SK-N-SH (cell line): ENCODE measurements at regions not wholly inside any gene's neighbourhood (a gene's known extent, or its start where the extent isn't known, plus 50 kb on each side); places are given as distances from the start of the nearest gene placed in this dataset.

Experiments used
- MAX ChIP-seq: IDR thresholded peaks from 2 replicates; pipeline ENCODE4 v1.4.0; 2012; ENCODE audit warnings: low read depth
- POLR2AphosphoS5 ChIP-seq: IDR thresholded peaks from 2 replicates; pipeline ENCODE4 v1.6.1; 2012; ENCODE audit warnings: low read depth, low read length
- RAD21 ChIP-seq: IDR thresholded peaks from 2 replicates; pipeline ENCODE4 v1.6.1; 2012; ENCODE audit warnings: mild to moderate bottlenecking, low read length
- RFX5 ChIP-seq: IDR thresholded peaks from 2 replicates; pipeline ENCODE4 v1.6.1; 2012; ENCODE audit warnings: mild to moderate bottlenecking, improper control_type of control experiment, low read length
- TF ChIP-seq, protein P1 (sequence below): IDR thresholded peaks from 2 replicates; pipeline ENCODE4 v1.6.1; 2012; ENCODE audit warnings: mild to moderate bottlenecking, low read depth, low read length, moderate library complexity
- TF ChIP-seq, protein P2 (sequence below): fragments of 200-600 bp; sonication (generic); IDR thresholded peaks from 2 replicates; pipeline ENCODE4 v1.6.1; 2017; ENCODE audit warnings: antibody characterized with exemption, mild to moderate bottlenecking, moderate library complexity

DNA sequence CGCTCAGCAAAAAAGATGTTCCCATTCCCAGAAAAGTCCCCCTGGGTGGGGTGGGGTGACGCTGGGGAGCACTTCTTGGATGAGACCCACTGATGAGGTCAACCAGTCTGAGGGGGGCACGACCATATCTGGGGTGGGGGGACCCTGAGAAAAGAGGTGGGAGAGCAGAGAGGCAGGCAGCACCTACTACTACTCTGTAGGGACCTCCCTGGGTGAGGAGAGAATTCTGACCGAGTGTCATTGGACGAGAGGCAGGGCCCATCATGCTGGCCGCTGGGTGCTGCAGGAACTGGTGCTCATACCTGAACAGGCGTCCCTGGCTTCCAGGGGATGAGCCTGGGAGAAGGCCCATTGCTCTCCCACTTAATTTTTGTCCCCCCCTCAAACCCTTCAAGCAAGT is 158.8 kb downstream of the KLF13 start:
- TF ChIP-seq POLR2AphosphoS5 (no peak), MAX (no peak), RFX5 (no peak), RAD21 (no peak)
- TF ChIP-seq, protein P1, sequence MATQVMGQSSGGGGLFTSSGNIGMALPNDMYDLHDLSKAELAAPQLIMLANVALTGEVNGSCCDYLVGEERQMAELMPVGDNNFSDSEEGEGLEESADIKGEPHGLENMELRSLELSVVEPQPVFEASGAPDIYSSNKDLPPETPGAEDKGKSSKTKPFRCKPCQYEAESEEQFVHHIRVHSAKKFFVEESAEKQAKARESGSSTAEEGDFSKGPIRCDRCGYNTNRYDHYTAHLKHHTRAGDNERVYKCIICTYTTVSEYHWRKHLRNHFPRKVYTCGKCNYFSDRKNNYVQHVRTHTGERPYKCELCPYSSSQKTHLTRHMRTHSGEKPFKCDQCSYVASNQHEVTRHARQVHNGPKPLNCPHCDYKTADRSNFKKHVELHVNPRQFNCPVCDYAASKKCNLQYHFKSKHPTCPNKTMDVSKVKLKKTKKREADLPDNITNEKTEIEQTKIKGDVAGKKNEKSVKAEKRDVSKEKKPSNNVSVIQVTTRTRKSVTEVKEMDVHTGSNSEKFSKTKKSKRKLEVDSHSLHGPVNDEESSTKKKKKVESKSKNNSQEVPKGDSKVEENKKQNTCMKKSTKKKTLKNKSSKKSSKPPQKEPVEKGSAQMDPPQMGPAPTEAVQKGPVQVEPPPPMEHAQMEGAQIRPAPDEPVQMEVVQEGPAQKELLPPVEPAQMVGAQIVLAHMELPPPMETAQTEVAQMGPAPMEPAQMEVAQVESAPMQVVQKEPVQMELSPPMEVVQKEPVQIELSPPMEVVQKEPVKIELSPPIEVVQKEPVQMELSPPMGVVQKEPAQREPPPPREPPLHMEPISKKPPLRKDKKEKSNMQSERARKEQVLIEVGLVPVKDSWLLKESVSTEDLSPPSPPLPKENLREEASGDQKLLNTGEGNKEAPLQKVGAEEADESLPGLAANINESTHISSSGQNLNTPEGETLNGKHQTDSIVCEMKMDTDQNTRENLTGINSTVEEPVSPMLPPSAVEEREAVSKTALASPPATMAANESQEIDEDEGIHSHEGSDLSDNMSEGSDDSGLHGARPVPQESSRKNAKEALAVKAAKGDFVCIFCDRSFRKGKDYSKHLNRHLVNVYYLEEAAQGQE, result no peak
- TF ChIP-seq, protein P2, sequence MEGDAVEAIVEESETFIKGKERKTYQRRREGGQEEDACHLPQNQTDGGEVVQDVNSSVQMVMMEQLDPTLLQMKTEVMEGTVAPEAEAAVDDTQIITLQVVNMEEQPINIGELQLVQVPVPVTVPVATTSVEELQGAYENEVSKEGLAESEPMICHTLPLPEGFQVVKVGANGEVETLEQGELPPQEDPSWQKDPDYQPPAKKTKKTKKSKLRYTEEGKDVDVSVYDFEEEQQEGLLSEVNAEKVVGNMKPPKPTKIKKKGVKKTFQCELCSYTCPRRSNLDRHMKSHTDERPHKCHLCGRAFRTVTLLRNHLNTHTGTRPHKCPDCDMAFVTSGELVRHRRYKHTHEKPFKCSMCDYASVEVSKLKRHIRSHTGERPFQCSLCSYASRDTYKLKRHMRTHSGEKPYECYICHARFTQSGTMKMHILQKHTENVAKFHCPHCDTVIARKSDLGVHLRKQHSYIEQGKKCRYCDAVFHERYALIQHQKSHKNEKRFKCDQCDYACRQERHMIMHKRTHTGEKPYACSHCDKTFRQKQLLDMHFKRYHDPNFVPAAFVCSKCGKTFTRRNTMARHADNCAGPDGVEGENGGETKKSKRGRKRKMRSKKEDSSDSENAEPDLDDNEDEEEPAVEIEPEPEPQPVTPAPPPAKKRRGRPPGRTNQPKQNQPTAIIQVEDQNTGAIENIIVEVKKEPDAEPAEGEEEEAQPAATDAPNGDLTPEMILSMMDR, result no peak
